GM12878 (cell line): ENCODE measurements at regions not wholly inside any gene's neighbourhood (a gene's known extent, or its start where the extent isn't known, plus 50 kb on each side); places are given as distances from the start of the nearest gene placed in this dataset.

Source experiments
- ATAC-seq: fragments of 200-7000 bp; cut with Tn5 transposase; 3 replicates; pipeline ENCODE4 v1.9.1; 2020; ENCODE audit warnings: mild to moderate bottlenecking, moderate library complexity
- BruUV-seq: library from RNA; stranded (reverse); fragments of 400-500 nt; replicated peaks from 2 replicates; lab custom pipeline; 2021; lab: Mats Ljungman, UMichigan
- CTCF ChIA-PET: fragments of 300-600 bp; sonication (Branson Sonifier 250); formaldehyde crosslinking; extraction: SDS; loops from one replicate; lab custom pipeline; 2021; ENCODE audit warnings: inconsistent platforms; lab: Yijun Ruan, JAX
- POLR2A ChIA-PET: fragments of 350-600 bp; formaldehyde crosslinking; extraction: SDS; loops from one replicate; lab custom pipeline; 2021; ENCODE audit warnings: inconsistent platforms; lab: Charles Lee
- RAD21 ChIA-PET: fragments of 300-600 bp; sonication (Branson Sonifier 250); formaldehyde crosslinking; loops from one replicate; lab custom pipeline; 2023; ENCODE audit warnings: antibody characterized with exemption; ENCODE audit not compliant: unreplicated experiment; lab: Charles Lee
- SMC1A ChIA-PET: fragments of 300-600 bp; sonication (Branson Sonifier 250); formaldehyde crosslinking; loops from one replicate; lab custom pipeline; 2023; ENCODE audit not compliant: unreplicated experiment, uncharacterized antibody; lab: Charles Lee
- DNase-seq: peaks from one replicate; pipeline ENCODE4 v3.0.0-alpha.2; 2011; ENCODE audit warnings: low read depth, low spot score
- FAIRE-seq: peaks from 3 replicates; lab custom pipeline; 2011; peaks lifted over from hg19 to GRCh38; lab: Jason Lieb, UNC
- H2AFZ ChIP-seq: 2 replicates; pipeline ENCODE4 v1.6.0; 2011; ENCODE audit warnings: low read depth, low read length, control low read depth; ENCODE audit not compliant: control insufficient read depth
- H3K27ac ChIP-seq: 2 replicates; pipeline ENCODE4 v1.5.1; 2011; ENCODE audit warnings: control low read depth; ENCODE audit not compliant: control insufficient read depth, insufficient read depth
- H3K27me3 ChIP-seq, 2 experiments: replicated peaks in 1 of 2; 2 replicates each; pipeline versions ENCODE4 v1.6.0 to v1.6.1; 2011; ENCODE audit warnings: low read length in 1 of 2; ENCODE audit not compliant: control insufficient read depth in 2 of 2, insufficient read depth in 2 of 2
- H3K36me3 ChIP-seq, 2 experiments: 2 replicates each; pipeline ENCODE4 v1.5.1; 2011; ENCODE audit warnings: low read length in 1 of 2; ENCODE audit not compliant: control insufficient read depth in 2 of 2, insufficient read depth in 2 of 2
- H3K4me1 ChIP-seq: 2 replicates; pipeline ENCODE4 v1.6.1; 2011; ENCODE audit warnings: mild to moderate bottlenecking, low read length, moderate library complexity, mixed read lengths; ENCODE audit not compliant: control insufficient read depth, insufficient read depth
- H3K4me2 ChIP-seq: 2 replicates; pipeline ENCODE4 v1.6.0; 2011; ENCODE audit warnings: control low read depth; ENCODE audit not compliant: control insufficient read depth, insufficient read depth
- H3K4me3 ChIP-seq: fragments of 200-600 bp; sonication (generic); 2 replicates; pipeline ENCODE4 v1.5.1; 2016
- H3K79me2 ChIP-seq: 2 replicates; pipeline ENCODE4 v1.6.0; 2011; ENCODE audit warnings: low read length; ENCODE audit not compliant: control insufficient read depth, insufficient read depth
- H3K9ac ChIP-seq: 2 replicates; pipeline ENCODE4 v1.8.0; 2011; ENCODE audit warnings: low read length, control low read depth, mixed read lengths; ENCODE audit not compliant: control insufficient read depth, insufficient read depth
- H3K9me3 ChIP-seq: replicated peaks from 3 replicates; pipeline ENCODE4 v1.5.1; 2011; ENCODE audit warnings: mild to moderate bottlenecking, low read length; ENCODE audit not compliant: control insufficient read depth, insufficient read depth
- H4K20me1 ChIP-seq: 2 replicates; pipeline ENCODE4 v1.6.0; 2011; ENCODE audit not compliant: control insufficient read depth, insufficient read depth
- CBFB ChIP-seq: IDR thresholded peaks from 2 replicates; pipeline ENCODE4 v1.6.1; 2016; ENCODE audit warnings: antibody characterized with exemption, low read depth
- CREB1 ChIP-seq: IDR thresholded peaks from 2 replicates; pipeline ENCODE4 v1.6.1; 2012; ENCODE audit warnings: low read depth, mild to moderate bottlenecking, inconsistent platforms
- ESRRA ChIP-seq: IDR thresholded peaks from 2 replicates; pipeline ENCODE4 v1.6.1; 2012; ENCODE audit warnings: mild to moderate bottlenecking, low read length, improper control_type of control experiment
- EZH2 ChIP-seq: IDR thresholded peaks from 2 replicates; pipeline ENCODE4 v1.6.1; 2012; ENCODE audit warnings: low read depth, mild to moderate bottlenecking, control low read depth, inconsistent platforms, low read length, borderline replicate concordance; ENCODE audit not compliant: control insufficient read depth
- RAD21 ChIP-seq: IDR thresholded peaks from 2 replicates; pipeline ENCODE4 v1.6.1; 2011; ENCODE audit warnings: mild to moderate bottlenecking, low read depth, low read length, moderate library complexity; ENCODE audit not compliant: insufficient read depth
- RELA ChIP-seq: fragments of 450-650 bp; IDR thresholded peaks from 2 replicates; pipeline ENCODE4 v1.8.0; 2014; ENCODE audit warnings: borderline replicate concordance; ENCODE audit not compliant: partially characterized antibody
- RUNX3 ChIP-seq: IDR thresholded peaks from 2 replicates; pipeline ENCODE4 v1.6.1; 2012; ENCODE audit warnings: low read length, inconsistent platforms
- ZSCAN29 ChIP-seq: fragments of 450-650 bp; IDR thresholded peaks from 2 replicates; pipeline ENCODE4 v1.6.1; 2017; ENCODE audit warnings: mild to moderate bottlenecking, moderate library complexity
- WGBS: methylation state at CpG from one replicate; pipeline ENCODE4 v1.1.6; 2016; ENCODE audit warnings: low lambda C conversion rate; ENCODE audit not compliant: insufficient replicate concordance, insufficient coverage; ENCODE audit errors: missing lambda C conversion rate; 5-methylcytosine and 5-hydroxymethylcytosine counted together
- in situ Hi-C: fragments of 300-500 bp; cut with MboI; formaldehyde crosslinking; loops from 9 replicates; pipeline ENCODE4 v1.14.3; 2018; ENCODE audit warnings: mixed read lengths
- intact Hi-C: fragments of 100-400 bp; cut with micrococcal nuclease; formaldehyde crosslinking; loops from one replicate; pipeline ENCODE4 v1.14.2; 2022; ENCODE audit not compliant: unreplicated experiment
- TF ChIP-seq, protein P1 (sequence below): fragments of 450-650 bp; IDR thresholded peaks from 2 replicates; pipeline ENCODE4 v1.6.1; 2017; ENCODE audit warnings: borderline replicate concordance
- TF ChIP-seq, protein P2 (sequence below): fragments of 450-650 bp; formaldehyde crosslinking; IDR thresholded peaks from 2 replicates; pipeline ENCODE4 v1.5.0; 2022; ENCODE audit warnings: mild to moderate bottlenecking, missing genetic modification characterization
- TF ChIP-seq, protein P3 (sequence below): fragments of 150-350 bp; IDR thresholded peaks from 2 replicates; pipeline ENCODE4 v1.6.1; 2016; ENCODE audit warnings: low read depth, low read length

DNA sequence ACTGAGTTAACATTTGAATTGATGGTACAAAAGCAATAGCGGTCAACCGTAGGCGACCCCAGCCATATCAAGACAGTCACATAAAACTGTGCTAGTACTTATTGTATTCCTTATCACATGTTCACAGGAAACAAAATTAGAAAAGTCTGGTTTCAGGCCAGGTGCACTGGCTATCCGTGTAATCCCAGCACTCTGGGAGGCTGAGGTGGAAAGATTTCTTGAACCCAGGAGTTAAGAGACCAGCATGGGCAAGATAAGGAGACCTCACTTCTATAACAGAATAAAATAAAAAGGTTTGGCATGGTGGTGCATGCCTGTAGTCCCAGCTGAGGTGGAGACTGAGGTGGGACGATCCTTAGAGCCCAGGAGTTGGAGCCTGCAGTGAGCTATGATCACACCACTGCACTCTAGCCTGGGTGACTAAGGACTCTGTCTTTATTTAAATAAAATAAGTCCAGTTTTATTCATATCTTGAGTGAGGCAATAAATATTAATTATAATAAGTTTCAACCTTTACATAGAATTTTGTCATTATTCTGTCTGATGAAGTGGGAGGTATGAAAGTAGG lies 84.1 kb upstream of the RGPD4 start:
- ChIA-PET CTCF (no interaction called here), RAD21 (no interaction called here), SMC1A (interaction anchor here (0.8 kb wide), 1 partner anchor 12 kb away, joined by 4 read pairs; no protein-coding TSS in a partner anchor), POLR2A (no interaction called here)
- H3K9ac ChIP-seq, result no peak overlapping the region
- ATAC-seq (no peak), DNase-seq (no peak), FAIRE-seq (no peak)
- H4K20me1 ChIP-seq, result no peaks in the 10 kb centered on the region
- 43% methylated on average over 5 of the region's 5 CpGs for WGBS
- H3K4me1 ChIP-seq, result no peaks in the 10 kb centered on the region
- H3K79me2 ChIP-seq, result no peaks in the 10 kb centered on the region
- H3K27me3 ChIP-seq, result no peaks in the 10 kb centered on the region
- no peaks in the 10 kb centered on the region for H3K9me3 ChIP-seq
- H3K36me3 ChIP-seq, result no peaks in the 10 kb centered on the region
- no TSS peak for BruUV-seq
- intact Hi-C loops (no loop called here), in situ Hi-C loops (no loop called here)
- H3K4me3 ChIP-seq, result no peak overlapping the region
- H2AFZ ChIP-seq, result no peak overlapping the region
- H3K27ac ChIP-seq, result no peak overlapping the region
- no peak overlapping the region for H3K4me2 ChIP-seq
- TF ChIP-seq, protein P1, sequence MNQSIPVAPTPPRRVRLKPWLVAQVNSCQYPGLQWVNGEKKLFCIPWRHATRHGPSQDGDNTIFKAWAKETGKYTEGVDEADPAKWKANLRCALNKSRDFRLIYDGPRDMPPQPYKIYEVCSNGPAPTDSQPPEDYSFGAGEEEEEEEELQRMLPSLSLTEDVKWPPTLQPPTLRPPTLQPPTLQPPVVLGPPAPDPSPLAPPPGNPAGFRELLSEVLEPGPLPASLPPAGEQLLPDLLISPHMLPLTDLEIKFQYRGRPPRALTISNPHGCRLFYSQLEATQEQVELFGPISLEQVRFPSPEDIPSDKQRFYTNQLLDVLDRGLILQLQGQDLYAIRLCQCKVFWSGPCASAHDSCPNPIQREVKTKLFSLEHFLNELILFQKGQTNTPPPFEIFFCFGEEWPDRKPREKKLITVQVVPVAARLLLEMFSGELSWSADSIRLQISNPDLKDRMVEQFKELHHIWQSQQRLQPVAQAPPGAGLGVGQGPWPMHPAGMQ, result no peak
- TF ChIP-seq, protein P2, sequence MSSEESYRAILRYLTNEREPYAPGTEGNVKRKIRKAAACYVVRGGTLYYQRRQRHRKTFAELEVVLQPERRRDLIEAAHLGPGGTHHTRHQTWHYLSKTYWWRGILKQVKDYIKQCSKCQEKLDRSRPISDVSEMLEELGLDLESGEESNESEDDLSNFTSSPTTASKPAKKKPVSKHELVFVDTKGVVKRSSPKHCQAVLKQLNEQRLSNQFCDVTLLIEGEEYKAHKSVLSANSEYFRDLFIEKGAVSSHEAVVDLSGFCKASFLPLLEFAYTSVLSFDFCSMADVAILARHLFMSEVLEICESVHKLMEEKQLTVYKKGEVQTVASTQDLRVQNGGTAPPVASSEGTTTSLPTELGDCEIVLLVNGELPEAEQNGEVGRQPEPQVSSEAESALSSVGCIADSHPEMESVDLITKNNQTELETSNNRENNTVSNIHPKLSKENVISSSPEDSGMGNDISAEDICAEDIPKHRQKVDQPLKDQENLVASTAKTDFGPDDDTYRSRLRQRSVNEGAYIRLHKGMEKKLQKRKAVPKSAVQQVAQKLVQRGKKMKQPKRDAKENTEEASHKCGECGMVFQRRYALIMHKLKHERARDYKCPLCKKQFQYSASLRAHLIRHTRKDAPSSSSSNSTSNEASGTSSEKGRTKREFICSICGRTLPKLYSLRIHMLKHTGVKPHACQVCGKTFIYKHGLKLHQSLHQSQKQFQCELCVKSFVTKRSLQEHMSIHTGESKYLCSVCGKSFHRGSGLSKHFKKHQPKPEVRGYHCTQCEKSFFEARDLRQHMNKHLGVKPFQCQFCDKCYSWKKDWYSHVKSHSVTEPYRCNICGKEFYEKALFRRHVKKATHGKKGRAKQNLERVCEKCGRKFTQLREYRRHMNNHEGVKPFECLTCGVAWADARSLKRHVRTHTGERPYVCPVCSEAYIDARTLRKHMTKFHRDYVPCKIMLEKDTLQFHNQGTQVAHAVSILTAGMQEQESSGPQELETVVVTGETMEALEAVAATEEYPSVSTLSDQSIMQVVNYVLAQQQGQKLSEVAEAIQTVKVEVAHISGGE, result no peak
- no peak for TF ChIP-seq ZSCAN29
- no peak for TF ChIP-seq ESRRA
- no peak for TF ChIP-seq RELA
- no peak for TF ChIP-seq CBFB
- TF ChIP-seq, protein P3, sequence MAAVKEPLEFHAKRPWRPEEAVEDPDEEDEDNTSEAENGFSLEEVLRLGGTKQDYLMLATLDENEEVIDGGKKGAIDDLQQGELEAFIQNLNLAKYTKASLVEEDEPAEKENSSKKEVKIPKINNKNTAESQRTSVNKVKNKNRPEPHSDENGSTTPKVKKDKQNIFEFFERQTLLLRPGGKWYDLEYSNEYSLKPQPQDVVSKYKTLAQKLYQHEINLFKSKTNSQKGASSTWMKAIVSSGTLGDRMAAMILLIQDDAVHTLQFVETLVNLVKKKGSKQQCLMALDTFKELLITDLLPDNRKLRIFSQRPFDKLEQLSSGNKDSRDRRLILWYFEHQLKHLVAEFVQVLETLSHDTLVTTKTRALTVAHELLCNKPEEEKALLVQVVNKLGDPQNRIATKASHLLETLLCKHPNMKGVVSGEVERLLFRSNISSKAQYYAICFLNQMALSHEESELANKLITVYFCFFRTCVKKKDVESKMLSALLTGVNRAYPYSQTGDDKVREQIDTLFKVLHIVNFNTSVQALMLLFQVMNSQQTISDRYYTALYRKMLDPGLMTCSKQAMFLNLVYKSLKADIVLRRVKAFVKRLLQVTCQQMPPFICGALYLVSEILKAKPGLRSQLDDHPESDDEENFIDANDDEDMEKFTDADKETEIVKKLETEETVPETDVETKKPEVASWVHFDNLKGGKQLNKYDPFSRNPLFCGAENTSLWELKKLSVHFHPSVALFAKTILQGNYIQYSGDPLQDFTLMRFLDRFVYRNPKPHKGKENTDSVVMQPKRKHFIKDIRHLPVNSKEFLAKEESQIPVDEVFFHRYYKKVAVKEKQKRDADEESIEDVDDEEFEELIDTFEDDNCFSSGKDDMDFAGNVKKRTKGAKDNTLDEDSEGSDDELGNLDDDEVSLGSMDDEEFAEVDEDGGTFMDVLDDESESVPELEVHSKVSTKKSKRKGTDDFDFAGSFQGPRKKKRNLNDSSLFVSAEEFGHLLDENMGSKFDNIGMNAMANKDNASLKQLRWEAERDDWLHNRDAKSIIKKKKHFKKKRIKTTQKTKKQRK, result no peak
- TF ChIP-seq CREB1, result no peak
- no peak for TF ChIP-seq EZH2
- TF ChIP-seq RUNX3, result no peak
- TF ChIP-seq RAD21, result no peak
